WTC11 (cell line): ENCODE measurements at regions not wholly inside any gene's neighbourhood (a gene's known extent, or its start where the extent isn't known, plus 50 kb on each side); places are given as distances from the start of the nearest gene placed in this dataset.

Experiments used
- ATAC-seq: fragments of 200-7000 bp; cut with Tn5 transposase; 2 replicates; pipeline ENCODE4 v1.10.0; 2021; ENCODE audit warnings: mild to moderate bottlenecking, moderate library complexity
- CTCF ChIA-PET: fragments of 300-600 bp; sonication (Branson Sonifier 250); formaldehyde crosslinking; loops from one replicate; lab custom pipeline; 2021; ENCODE audit warnings: antibody characterized with exemption; lab: Charles Lee
- POLR2A ChIA-PET: fragments of 350-600 bp; sonication (Branson Sonifier 250); formaldehyde crosslinking; loops from one replicate; lab custom pipeline; 2021; ENCODE audit warnings: antibody characterized with exemption; lab: Charles Lee
- DNase-seq: peaks from one replicate; pipeline ENCODE4 v3.0.0; 2021; ENCODE audit warnings: low spot score
- H3K27ac Mint-ChIP-seq: 2 replicates; pipeline ENCODE4 v1.8.0; 2021; ENCODE audit warnings: mixed read lengths
- H3K27me3 Mint-ChIP-seq: 2 replicates; pipeline ENCODE4 v1.8.0; 2021; ENCODE audit warnings: low read depth, mild to moderate bottlenecking, moderate library complexity, mixed read lengths
- H3K36me3 Mint-ChIP-seq: 2 replicates; pipeline ENCODE4 v1.8.0; 2021; ENCODE audit warnings: mixed read lengths
- H3K4me1 Mint-ChIP-seq: 2 replicates; pipeline ENCODE4 v1.8.0; 2022; ENCODE audit warnings: mixed read lengths
- H3K4me3 Mint-ChIP-seq: 2 replicates; pipeline ENCODE4 v1.8.0; 2021; ENCODE audit warnings: mild to moderate bottlenecking, moderate library complexity, mixed read lengths
- H3K9me3 Mint-ChIP-seq: 2 replicates; pipeline ENCODE4 v1.8.0; 2021; ENCODE audit warnings: mixed read lengths
- ATF6 ChIP-seq: sonication (generic); formaldehyde crosslinking; IDR thresholded peaks from 2 replicates; pipeline ENCODE4 v1.8.1; 2023; ENCODE audit warnings: mild to moderate bottlenecking, missing genetic modification reagents
- CREB1 ChIP-seq: sonication (generic); formaldehyde crosslinking; IDR thresholded peaks from 2 replicates; pipeline ENCODE4 v1.8.0; 2023; ENCODE audit warnings: mild to moderate bottlenecking, missing genetic modification reagents
- E2F4 ChIP-seq: sonication (generic); formaldehyde crosslinking; IDR thresholded peaks from 2 replicates; pipeline ENCODE4 v1.8.1; 2022; ENCODE audit warnings: low read depth, mild to moderate bottlenecking, moderate library complexity, missing genetic modification reagents, borderline replicate concordance
- FOXK1 ChIP-seq: sonication (generic); formaldehyde crosslinking; IDR thresholded peaks from 2 replicates; pipeline ENCODE4 v1.8.0; 2022; ENCODE audit warnings: mild to moderate bottlenecking, moderate library complexity, missing genetic modification reagents
- GRHL2 ChIP-seq: fragments of 250-450 bp; sonication (Bioruptor Pico); IDR thresholded peaks from 2 replicates; pipeline ENCODE4 v1.8.0; 2022; ENCODE audit warnings: mild to moderate bottlenecking, moderate library complexity; ENCODE audit not compliant: insufficient replicate concordance, severe bottlenecking
- GTF2I ChIP-seq: fragments of 250-450 bp; sonication (Bioruptor Pico); conservative IDR thresholded peaks from 2 replicates; pipeline ENCODE4 v1.4.0; 2021; ENCODE audit warnings: mild to moderate bottlenecking
- IRF2 ChIP-seq: sonication (generic); formaldehyde crosslinking; IDR thresholded peaks from 2 replicates; pipeline ENCODE4 v1.8.0; 2022; ENCODE audit warnings: low read depth, missing genetic modification reagents, borderline replicate concordance
- KAT7 ChIP-seq: sonication (generic); formaldehyde crosslinking; IDR thresholded peaks from 2 replicates; pipeline ENCODE4 v1.8.1; 2023; ENCODE audit warnings: missing genetic modification reagents, mild to moderate bottlenecking, borderline replicate concordance
- MLX ChIP-seq: sonication (generic); formaldehyde crosslinking; IDR thresholded peaks from 2 replicates; pipeline ENCODE4 v1.8.1; 2023; ENCODE audit warnings: mild to moderate bottlenecking, missing genetic modification reagents, moderate library complexity
- NFE2L1 ChIP-seq: sonication (generic); formaldehyde crosslinking; IDR thresholded peaks from 2 replicates; pipeline ENCODE4 v1.8.1; 2023; ENCODE audit warnings: missing genetic modification reagents
- NFYB ChIP-seq: sonication (generic); formaldehyde crosslinking; conservative IDR thresholded peaks from 2 replicates; pipeline ENCODE4 v1.8.0; 2022; ENCODE audit warnings: low read depth, missing genetic modification reagents
- OVOL2 ChIP-seq: fragments of 250-450 bp; sonication (Bioruptor Pico); IDR thresholded peaks from 2 replicates; pipeline ENCODE4 v1.9.0; 2021; ENCODE audit warnings: mild to moderate bottlenecking, borderline replicate concordance
- SMAD3 ChIP-seq: sonication (generic); formaldehyde crosslinking; IDR thresholded peaks from 2 replicates; pipeline ENCODE4 v1.8.0; 2022; ENCODE audit warnings: missing genetic modification reagents, mild to moderate bottlenecking, borderline replicate concordance
- TEAD4 ChIP-seq: sonication (generic); formaldehyde crosslinking; IDR thresholded peaks from 2 replicates; pipeline ENCODE4 v1.8.0; 2022; ENCODE audit warnings: mild to moderate bottlenecking, missing genetic modification reagents
- ZBTB43 ChIP-seq: sonication (generic); formaldehyde crosslinking; IDR thresholded peaks from 2 replicates; pipeline ENCODE4 v1.8.1; 2023; ENCODE audit warnings: mild to moderate bottlenecking, missing genetic modification reagents
- ZMAT4 ChIP-seq: fragments of 250-450 bp; sonication (Bioruptor Pico); IDR thresholded peaks from 2 replicates; pipeline ENCODE4 v1.9.0; 2021; ENCODE audit warnings: mild to moderate bottlenecking
- ZNF317 ChIP-seq: sonication (generic); formaldehyde crosslinking; IDR thresholded peaks from 2 replicates; pipeline ENCODE4 v1.8.1; 2023; ENCODE audit warnings: low read depth, mild to moderate bottlenecking, moderate library complexity, missing genetic modification reagents, borderline replicate concordance
- ZNF425 ChIP-seq: fragments of 250-450 bp; sonication (Bioruptor Pico); conservative IDR thresholded peaks from 2 replicates; pipeline ENCODE4 v1.9.0; 2021; ENCODE audit warnings: mild to moderate bottlenecking
- ZSCAN18 ChIP-seq: fragments of 250-450 bp; sonication (Bioruptor Pico); IDR thresholded peaks from 2 replicates; pipeline ENCODE4 v2.1.2; 2022; ENCODE audit warnings: mild to moderate bottlenecking, moderate library complexity

- CTCF ChIA-PET = interaction anchor here (1.1 to 1.3 kb wide), 2 partner anchors 14 to 136 kb away, joined by 3 to 5 read pairs; no protein-coding TSS in a partner anchor
- Mint-ChIP-seq H3K27ac (no peak overlapping the region), H3K9me3 (peaks cover 8% of the 10 kb centered on the region)
- no peak for TF ChIP-seq IRF2
- no peak for TF ChIP-seq MLX (CRISPR knock-in tag)
- no peak for TF ChIP-seq CREB1 (CRISPR knock-in tag)
- TF ChIP-seq GRHL2 = no peak
- no peak for TF ChIP-seq ZNF317
- no peak for TF ChIP-seq ZMAT4 (CRISPR knock-in tag)
- TF ChIP-seq ATF6 (CRISPR knock-in tag) = no peak
- no peak for TF ChIP-seq NFYB
- TF ChIP-seq, all 79 proteins: peak for 0
- Mint-ChIP-seq H3K4me1 (peaks cover 27% of the 10 kb centered on the region), H3K27me3 (no peaks in the 10 kb centered on the region), H3K4me3 (no peak overlapping the region), H3K36me3 (peaks cover 3% of the 10 kb centered on the region; the same call in 1 of the 2 replicates)
- DNase-seq = no peak
- POLR2A ChIA-PET = no interaction called here
- ATAC-seq = no peak
Measured at GRCh38 chr10:121084016-121084674, 233.0 kb downstream of the WDR11 start.

- no peak for ATAC-seq
- ChIA-PET POLR2A (no interaction called here), CTCF (no interaction called here)
- TF ChIP-seq ZBTB43 = no peak
- TF ChIP-seq OVOL2 (CRISPR knock-in tag) = no peak
- no peak for TF ChIP-seq SMAD3 (CRISPR knock-in tag)
- no peak for TF ChIP-seq ZSCAN18 (CRISPR knock-in tag)
- no peak for TF ChIP-seq FOXK1 (CRISPR knock-in tag)
- TF ChIP-seq KAT7 (CRISPR knock-in tag) = no peak
- TF ChIP-seq TEAD4 (CRISPR knock-in tag) = no peak
- Mint-ChIP-seq H3K27ac (no peak overlapping the region), H3K27me3 (no peaks in the 10 kb centered on the region), H3K9me3 (peaks cover 8% of the 10 kb centered on the region), H3K4me1 (peaks cover 27% of the 10 kb centered on the region), H3K36me3 (peaks cover 3% of the 10 kb centered on the region; the same call in 1 of the 2 replicates), H3K4me3 (no peak overlapping the region)
- DNase-seq = no peak
Measured at GRCh38 chr10:121084675-121085070, 233.5 kb downstream of the WDR11 start.

- no peak for DNase-seq
- Mint-ChIP-seq H3K9me3 (peaks cover 8% of the 10 kb centered on the region), H3K4me3 (no peak overlapping the region), H3K27ac (no peak overlapping the region), H3K36me3 (peaks cover 3% of the 10 kb centered on the region; the same call in 1 of the 2 replicates), H3K4me1 (peaks cover 22% of the 10 kb centered on the region), H3K27me3 (no peaks in the 10 kb centered on the region)
- ATAC-seq = no peak
- ChIA-PET CTCF (no interaction called here), POLR2A (no interaction called here)
- TF ChIP-seq GTF2I = no peak
- TF ChIP-seq NFE2L1 (CRISPR knock-in tag) = no peak
- no peak for TF ChIP-seq FOXK1 (CRISPR knock-in tag)
- TF ChIP-seq ZNF425 (CRISPR knock-in tag) = no peak
- no peak for TF ChIP-seq E2F4 (CRISPR knock-in tag)
Measured at GRCh38 chr10:121085367-121085766, 234.2 kb downstream of the WDR11 start.
